Hepatocyte (in vitro differentiated cells): ENCODE measurements at regions not wholly inside any gene's neighbourhood (a gene's known extent, or its start where the extent isn't known, plus 50 kb on each side); places are given as distances from the start of the nearest gene placed in this dataset.

ENCODE experiments used
- CTCF ChIP-seq: fragments of 200-600 bp; sonication (generic); IDR thresholded peaks from 2 replicates; pipeline ENCODE4 v1.5.1; 2016; ENCODE audit warnings: antibody characterized with exemption, mild to moderate bottlenecking; ENCODE audit not compliant: poor library complexity
- EZH2phosphoT487 ChIP-seq: fragments of 200-600 bp; sonication (generic); IDR thresholded peaks from one replicate; pipeline ENCODE4 v1.6.1; 2018; ENCODE audit warnings: antibody characterized with exemption, mild to moderate bottlenecking, low read depth, moderate library complexity; ENCODE audit not compliant: unreplicated experiment, severe bottlenecking

- no peak for TF ChIP-seq EZH2phosphoT487
- TF ChIP-seq CTCF, result no peak
Observed at GRCh38 chr18:66156946-66157687, 406.3 kb downstream of the CDH7 start.
